ENCODE measurements at regions not wholly inside any gene's neighbourhood (a gene's known extent, or its start where the extent isn't known, plus 50 kb on each side); places are given as distances from the start of the nearest gene placed in this dataset.

DNA sequence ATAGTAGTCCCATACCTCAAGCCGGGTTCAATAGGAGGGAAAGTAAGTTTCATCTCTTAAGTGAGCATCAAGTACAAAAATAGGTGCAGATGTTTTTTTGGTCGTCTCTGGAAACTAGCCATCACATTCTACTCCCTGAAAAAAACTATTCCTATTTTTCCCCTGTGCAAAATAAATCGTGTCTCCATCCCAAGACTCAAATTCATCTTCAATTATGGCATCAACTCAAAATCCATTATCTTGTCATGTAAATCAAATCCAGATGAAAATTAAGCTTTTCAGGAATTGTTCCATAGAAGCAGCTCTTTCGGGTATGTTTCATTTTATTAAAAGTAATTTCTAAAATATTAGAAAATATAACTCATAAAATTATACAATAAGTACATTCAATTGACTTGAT is 1368.4 kb downstream of the GRIK2 start:
- WGBS (ENCODE audit: low lambda C conversion rate): 26% methylated on average over 4 of the region's 4 CpGs
- no peaks in the 10 kb centered on the region for H3K36me3 ChIP-seq (replicated peaks in 1 of 2; ENCODE audit: control insufficient read depth in 1 of 2, insufficient read depth in 2 of 2, low read length in 1 of 2)

More for the DNA sequence above, 1368.4 kb downstream of the GRIK2 start:
- Histone ChIP-seq H4K20me1 (ENCODE audit: insufficient read depth) (no peaks in the 10 kb centered on the region), H3K79me2 (ENCODE audit: insufficient read depth) (no peaks in the 10 kb centered on the region), H3K4me1 (ENCODE audit: control insufficient read depth in 1 of 2, insufficient read depth in 2 of 2, low read depth in 1 of 2, low read length in 1 of 2) (no peaks in the 10 kb centered on the region), H3K4me2 (no peak overlapping the region), H3K27ac (ENCODE audit: low read depth in 2 of 2, low read length in 1 of 2) (no peak overlapping the region), H3K9me2 (no peaks in the 10 kb centered on the region), H3F3A (replicated peaks; ENCODE audit: insufficient read depth) (no peaks in the 10 kb centered on the region), H3K9ac (no peak overlapping the region), H3K9me3 (no peaks in the 10 kb centered on the region), H3K4me3 (ENCODE audit: low read depth in 2 of 2, low read length in 1 of 2) (no peak overlapping the region), H2AFZ (ENCODE audit: low read depth) (no peak overlapping the region), H3K27me3 (ENCODE audit: insufficient read depth) (no peaks in the 10 kb centered on the region)
- POLR2A ChIA-PET: no interaction called here
- peak; percentile 12 for DNase-seq
- CTCF ChIA-PET: no interaction called here
- TF ChIP-seq MXI1 (IDR thresholded peaks at IDR 0.05; ENCODE audit: low read depth, low read length) (no peak), GATA2 (CRISPR knock-in tag; IDR thresholded peaks at IDR 0.05) (no peak), CHD2 (IDR thresholded peaks at IDR 0.05; ENCODE audit: low read length, partially characterized antibody) (no peak), JUND (IDR thresholded peaks at IDR 0.05) (no peak), SIN3A (IDR thresholded peaks at IDR 0.05; ENCODE audit: borderline replicate concordance, low read depth, low read length) (no peak), EP300 (IDR thresholded peaks at IDR 0.05; ENCODE audit: borderline replicate concordance in 1 of 2, low read depth in 1 of 2, low read length in 1 of 2) (no peak), GABPA (IDR thresholded peaks at IDR 0.05; ENCODE audit: low read depth) (no peak), TCF12 (IDR thresholded peaks at IDR 0.05) (no peak), ELF1 (IDR thresholded peaks at IDR 0.05) (no peak), RAD21 (IDR thresholded peaks at IDR 0.05; ENCODE audit: low read length) (no peak)
- TF ChIP-seq, protein P1, sequence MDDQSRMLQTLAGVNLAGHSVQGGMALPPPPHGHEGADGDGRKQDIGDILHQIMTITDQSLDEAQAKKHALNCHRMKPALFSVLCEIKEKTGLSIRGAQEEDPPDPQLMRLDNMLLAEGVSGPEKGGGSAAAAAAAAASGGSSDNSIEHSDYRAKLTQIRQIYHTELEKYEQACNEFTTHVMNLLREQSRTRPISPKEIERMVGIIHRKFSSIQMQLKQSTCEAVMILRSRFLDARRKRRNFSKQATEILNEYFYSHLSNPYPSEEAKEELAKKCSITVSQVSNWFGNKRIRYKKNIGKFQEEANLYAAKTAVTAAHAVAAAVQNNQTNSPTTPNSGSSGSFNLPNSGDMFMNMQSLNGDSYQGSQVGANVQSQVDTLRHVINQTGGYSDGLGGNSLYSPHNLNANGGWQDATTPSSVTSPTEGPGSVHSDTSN (IDR thresholded peaks at IDR 0.05): no peak
- TF ChIP-seq, protein P2, sequence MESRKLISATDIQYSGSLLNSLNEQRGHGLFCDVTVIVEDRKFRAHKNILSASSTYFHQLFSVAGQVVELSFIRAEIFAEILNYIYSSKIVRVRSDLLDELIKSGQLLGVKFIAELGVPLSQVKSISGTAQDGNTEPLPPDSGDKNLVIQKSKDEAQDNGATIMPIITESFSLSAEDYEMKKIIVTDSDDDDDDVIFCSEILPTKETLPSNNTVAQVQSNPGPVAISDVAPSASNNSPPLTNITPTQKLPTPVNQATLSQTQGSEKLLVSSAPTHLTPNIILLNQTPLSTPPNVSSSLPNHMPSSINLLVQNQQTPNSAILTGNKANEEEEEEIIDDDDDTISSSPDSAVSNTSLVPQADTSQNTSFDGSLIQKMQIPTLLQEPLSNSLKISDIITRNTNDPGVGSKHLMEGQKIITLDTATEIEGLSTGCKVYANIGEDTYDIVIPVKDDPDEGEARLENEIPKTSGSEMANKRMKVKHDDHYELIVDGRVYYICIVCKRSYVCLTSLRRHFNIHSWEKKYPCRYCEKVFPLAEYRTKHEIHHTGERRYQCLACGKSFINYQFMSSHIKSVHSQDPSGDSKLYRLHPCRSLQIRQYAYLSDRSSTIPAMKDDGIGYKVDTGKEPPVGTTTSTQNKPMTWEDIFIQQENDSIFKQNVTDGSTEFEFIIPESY (IDR thresholded peaks at IDR 0.05; ENCODE audit: borderline replicate concordance, low read depth): no peak
- TF ChIP-seq, protein P3, sequence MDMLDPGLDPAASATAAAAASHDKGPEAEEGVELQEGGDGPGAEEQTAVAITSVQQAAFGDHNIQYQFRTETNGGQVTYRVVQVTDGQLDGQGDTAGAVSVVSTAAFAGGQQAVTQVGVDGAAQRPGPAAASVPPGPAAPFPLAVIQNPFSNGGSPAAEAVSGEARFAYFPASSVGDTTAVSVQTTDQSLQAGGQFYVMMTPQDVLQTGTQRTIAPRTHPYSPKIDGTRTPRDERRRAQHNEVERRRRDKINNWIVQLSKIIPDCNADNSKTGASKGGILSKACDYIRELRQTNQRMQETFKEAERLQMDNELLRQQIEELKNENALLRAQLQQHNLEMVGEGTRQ (IDR thresholded peaks at IDR 0.05; ENCODE audit: borderline replicate concordance, low read depth, low read length): no peak
- TF ChIP-seq, protein P4, sequence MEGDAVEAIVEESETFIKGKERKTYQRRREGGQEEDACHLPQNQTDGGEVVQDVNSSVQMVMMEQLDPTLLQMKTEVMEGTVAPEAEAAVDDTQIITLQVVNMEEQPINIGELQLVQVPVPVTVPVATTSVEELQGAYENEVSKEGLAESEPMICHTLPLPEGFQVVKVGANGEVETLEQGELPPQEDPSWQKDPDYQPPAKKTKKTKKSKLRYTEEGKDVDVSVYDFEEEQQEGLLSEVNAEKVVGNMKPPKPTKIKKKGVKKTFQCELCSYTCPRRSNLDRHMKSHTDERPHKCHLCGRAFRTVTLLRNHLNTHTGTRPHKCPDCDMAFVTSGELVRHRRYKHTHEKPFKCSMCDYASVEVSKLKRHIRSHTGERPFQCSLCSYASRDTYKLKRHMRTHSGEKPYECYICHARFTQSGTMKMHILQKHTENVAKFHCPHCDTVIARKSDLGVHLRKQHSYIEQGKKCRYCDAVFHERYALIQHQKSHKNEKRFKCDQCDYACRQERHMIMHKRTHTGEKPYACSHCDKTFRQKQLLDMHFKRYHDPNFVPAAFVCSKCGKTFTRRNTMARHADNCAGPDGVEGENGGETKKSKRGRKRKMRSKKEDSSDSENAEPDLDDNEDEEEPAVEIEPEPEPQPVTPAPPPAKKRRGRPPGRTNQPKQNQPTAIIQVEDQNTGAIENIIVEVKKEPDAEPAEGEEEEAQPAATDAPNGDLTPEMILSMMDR (IDR thresholded peaks at IDR 0.05): no peak
